ENCODE measurements at regions not wholly inside any gene's neighbourhood (a gene's known extent, or its start where the extent isn't known, plus 50 kb on each side); places are given as distances from the start of the nearest gene placed in this dataset.

DNA sequence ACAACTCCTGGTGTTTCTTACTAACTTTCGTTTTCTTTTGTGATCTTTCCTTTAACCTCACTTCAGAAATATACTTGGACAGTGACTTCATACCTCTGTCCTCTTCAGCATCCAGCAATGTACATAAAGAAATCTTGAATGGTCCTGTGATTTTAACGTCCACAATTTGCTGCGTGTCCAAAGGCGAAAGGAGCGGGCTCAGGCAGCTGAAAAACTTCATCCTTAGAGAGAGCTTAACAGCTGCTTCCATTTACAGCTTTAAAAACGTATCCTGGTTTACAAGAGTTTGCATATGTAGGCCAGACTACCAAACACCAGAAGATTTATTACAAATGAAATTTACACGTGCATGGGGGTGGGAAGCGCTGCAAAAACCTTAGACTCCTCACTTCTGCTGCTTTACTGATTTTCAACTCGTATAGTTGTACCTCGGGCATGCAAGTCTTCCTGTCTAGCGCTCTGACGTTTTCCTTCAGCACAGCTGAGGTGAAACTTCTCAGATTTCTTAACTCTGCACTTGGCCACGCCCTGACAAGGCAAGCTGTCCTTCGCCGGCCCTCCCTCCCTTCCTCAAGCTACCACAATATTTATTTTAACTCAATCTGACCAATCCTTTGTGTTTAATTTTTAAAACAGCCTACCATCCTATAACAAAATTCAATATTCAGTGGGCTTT, 406.4 kb downstream of the FAM47A start:
- peak; percentile 51 for DNase-seq

DNA sequence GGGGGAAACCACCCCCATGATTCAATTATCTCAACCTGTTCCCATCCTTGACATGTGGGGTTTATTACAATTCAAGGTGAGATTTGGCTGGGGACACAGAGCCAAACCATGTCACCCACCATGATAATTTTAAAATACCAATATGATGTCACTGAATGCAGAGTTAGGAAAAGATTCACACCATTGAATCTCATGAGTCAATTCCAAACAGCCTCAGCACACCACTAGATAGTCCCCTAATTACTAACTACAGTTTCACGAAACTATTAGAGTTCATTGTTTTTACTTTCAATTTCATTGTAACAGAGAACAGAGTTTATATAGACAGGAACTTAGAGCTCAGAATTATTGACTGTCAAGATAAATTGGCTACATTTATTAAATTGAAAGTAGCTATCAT, 410.2 kb downstream of the FAM47A start:
- no peak for DNase-seq

GRCh38 chrX:33686105-33686504, 446.0 kb downstream of the FAM47A start:
- DNase-seq = no peak
